ENCODE measurements at regions not wholly inside any gene's neighbourhood (a gene's known extent, or its start where the extent isn't known, plus 50 kb on each side); places are given as distances from the start of the nearest gene placed in this dataset.

DNA sequence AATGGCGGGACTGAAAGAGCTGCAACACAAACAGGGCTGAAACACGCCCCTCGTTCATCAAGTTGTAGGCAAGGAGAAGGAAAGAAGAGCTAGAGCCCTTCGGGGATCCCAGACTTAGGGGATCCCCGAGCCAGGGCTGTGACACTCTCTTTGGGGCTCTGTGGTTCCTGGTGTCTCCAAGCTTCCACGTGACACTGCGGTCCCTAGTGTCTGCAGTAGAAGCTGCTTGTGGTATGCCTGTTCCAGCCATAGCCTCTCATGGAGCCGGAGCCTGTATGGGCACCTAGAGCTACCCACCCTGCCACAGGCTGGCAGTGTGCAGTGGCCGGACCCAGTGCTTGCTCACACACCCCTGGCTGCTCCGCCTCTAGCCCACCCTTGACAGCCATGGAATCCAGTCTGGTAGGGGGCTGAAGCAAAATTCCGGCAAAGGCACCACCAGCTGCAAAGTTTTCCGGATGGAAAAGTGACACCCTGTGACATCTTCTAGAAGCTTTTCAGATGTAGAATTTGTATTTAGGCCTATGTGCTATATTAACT, 1439.6 kb upstream of the ACO1 start:
- H3K27me3 Mint-ChIP-seq = no peaks in the 10 kb centered on the region
- no peak overlapping the region for H3K27ac Mint-ChIP-seq
- DNase-seq (no peak), ATAC-seq (no peak)
- peaks cover 10 to 15% of the 10 kb centered on the region in 2 donors for H3K9me3 Mint-ChIP-seq
- no peak overlapping the region for H3K4me3 Mint-ChIP-seq
- H3K4me1 Mint-ChIP-seq = no peaks in the 10 kb centered on the region

DNA sequence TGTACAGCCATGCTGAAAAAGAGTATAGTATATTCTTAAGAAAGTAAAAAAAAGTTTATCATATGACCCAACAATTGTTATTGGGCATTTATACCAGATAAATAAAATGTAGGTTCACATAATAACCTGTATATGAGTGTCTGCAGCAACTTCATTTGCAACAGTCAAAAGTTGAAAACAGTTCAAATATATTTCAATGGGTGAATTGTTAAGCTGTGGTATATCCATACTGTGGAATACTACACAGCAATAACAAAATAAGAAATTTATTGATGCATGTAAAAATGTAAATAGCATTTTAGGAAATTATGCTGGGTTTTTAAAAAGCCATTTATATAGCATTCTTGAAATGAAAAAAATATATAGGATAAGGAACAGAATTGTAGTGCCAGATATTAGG, 1420.1 kb upstream of the ACO1 start:
- H3K9me3 Mint-ChIP-seq = no peaks in the 10 kb centered on the region
- no peak overlapping the region for H3K27ac Mint-ChIP-seq
- H3K4me3 Mint-ChIP-seq = no peak overlapping the region
- H3K27me3 Mint-ChIP-seq = no peaks in the 10 kb centered on the region
- ATAC-seq = no peak
- no peaks in the 10 kb centered on the region for H3K4me1 Mint-ChIP-seq
- DNase-seq = no peak

DNA sequence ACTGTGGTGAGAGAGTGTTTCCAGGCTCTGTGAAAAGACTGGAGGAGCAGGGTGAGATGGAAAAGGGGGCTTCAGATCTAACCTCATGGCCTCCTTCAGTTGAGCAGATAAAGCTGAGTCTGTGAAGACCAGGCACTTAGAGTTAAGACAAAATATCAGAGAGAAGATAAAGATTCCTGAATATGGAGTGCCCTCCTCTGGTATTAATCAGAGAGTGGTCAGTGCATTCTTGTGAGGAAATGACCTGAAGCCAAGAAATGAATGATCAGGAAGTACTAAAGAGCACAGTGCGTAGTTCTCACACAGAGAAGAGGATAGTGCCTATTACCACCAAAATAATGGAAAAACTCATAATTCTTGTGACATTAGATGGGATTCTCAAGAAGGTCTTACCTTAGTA, 1417.0 kb upstream of the ACO1 start:
- DNase-seq (no peak), ATAC-seq (no peak)
- no peak overlapping the region for H3K4me3 Mint-ChIP-seq
- H3K27me3 Mint-ChIP-seq = no peaks in the 10 kb centered on the region
- no peaks in the 10 kb centered on the region for H3K4me1 Mint-ChIP-seq
- no peaks in the 10 kb centered on the region for H3K9me3 Mint-ChIP-seq
- no peak overlapping the region for H3K27ac Mint-ChIP-seq

DNA sequence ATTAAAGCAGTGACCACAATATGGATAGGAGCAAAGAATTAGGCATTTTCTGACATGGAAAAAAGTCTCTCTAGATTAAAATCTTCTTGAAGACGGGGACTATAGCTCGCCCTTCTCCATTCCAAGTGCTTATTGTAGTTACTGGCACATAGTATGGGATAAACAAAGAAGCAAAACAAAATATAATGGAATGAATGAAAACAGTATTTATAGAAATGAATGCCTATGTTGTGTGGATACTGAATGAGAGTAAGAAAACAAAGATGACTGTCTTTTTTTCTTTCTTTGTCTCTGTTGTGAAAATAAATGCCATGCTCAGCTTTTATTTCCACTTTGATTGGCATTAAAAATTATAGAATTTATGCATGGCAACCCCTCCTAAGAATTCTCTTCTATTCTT, 1414.3 kb upstream of the ACO1 start:
- ATAC-seq = no peak
- H3K9me3 Mint-ChIP-seq = no peaks in the 10 kb centered on the region
- no peak for DNase-seq
- no peaks in the 10 kb centered on the region for H3K4me1 Mint-ChIP-seq
- no peaks in the 10 kb centered on the region for H3K27me3 Mint-ChIP-seq
- no peak overlapping the region for H3K4me3 Mint-ChIP-seq
- H3K27ac Mint-ChIP-seq = no peak overlapping the region

DNA sequence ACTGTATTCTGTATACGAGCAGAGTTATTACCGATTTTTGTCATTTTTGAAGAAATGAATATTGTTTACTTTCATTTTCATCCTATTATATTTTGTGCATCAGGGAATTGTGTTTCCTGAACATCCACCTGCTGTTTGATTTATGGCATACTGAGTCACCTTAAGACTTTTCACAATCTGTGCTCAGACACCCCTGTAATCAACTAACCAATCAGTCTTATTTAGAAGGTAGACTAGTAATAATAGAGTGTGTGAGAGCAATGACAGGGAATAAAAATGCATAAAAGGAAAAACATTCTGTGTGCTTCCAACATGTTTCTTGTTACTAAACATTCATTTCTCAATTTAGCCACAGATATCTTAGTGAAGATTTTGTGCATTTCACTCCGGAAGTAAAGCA, 1413.6 kb upstream of the ACO1 start:
- H3K9me3 Mint-ChIP-seq = no peaks in the 10 kb centered on the region
- no peak overlapping the region for H3K4me3 Mint-ChIP-seq
- ATAC-seq (no peak), DNase-seq (no peak)
- H3K27me3 Mint-ChIP-seq = no peaks in the 10 kb centered on the region
- H3K27ac Mint-ChIP-seq = no peak overlapping the region
- no peaks in the 10 kb centered on the region for H3K4me1 Mint-ChIP-seq

DNA sequence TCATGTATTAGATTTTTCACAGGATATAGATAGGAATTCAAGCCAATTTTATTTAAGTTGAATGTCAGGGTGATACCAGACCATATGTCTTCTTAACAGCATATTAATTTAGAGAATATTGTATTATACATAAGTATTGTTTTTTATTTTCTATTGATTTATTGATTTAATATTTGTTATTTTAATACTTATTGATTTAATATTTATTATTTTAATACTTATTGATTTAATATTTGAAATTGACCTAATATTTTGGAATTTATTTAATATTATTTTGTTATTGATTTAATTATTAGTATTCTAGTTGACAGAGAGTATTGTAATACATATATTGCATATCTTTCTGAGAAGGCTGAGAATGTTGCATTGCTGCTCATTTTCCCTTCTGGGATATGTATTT, 1411.8 kb upstream of the ACO1 start:
- Mint-ChIP-seq H3K4me3 (no peak overlapping the region), H3K4me1 (no peaks in the 10 kb centered on the region), H3K9me3 (no peaks in the 10 kb centered on the region), H3K27me3 (no peaks in the 10 kb centered on the region), H3K27ac (no peak overlapping the region)
- DNase-seq (no peak), ATAC-seq (no peak)

DNA sequence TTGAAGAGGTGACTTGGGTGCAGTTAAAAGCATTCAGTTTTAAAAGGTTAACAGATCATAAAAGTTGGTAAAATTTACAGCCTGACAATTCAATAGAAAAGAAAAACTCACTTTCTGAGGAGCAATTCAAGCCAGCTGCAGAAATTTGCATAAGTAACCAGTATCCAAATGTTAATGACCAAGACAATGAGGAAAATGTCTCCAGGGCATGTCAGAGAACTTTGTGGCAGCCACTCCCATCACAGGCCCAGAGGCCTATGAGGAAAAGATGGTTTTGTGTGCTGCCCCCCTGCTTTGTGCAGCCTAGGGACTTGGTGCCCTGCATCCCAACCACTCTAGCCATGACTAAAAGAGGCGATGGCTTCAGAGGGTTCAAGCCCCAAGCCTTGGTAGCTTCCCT, 1406.5 kb upstream of the ACO1 start:
- Mint-ChIP-seq H3K4me1 (no peaks in the 10 kb centered on the region), H3K4me3 (no peak overlapping the region), H3K27me3 (peaks cover 7% of the 10 kb centered on the region), H3K9me3 (peaks cover 4 to 12% of the 10 kb centered on the region in 2 donors), H3K27ac (no peak overlapping the region)
- ATAC-seq (no peak), DNase-seq (no peak)

DNA sequence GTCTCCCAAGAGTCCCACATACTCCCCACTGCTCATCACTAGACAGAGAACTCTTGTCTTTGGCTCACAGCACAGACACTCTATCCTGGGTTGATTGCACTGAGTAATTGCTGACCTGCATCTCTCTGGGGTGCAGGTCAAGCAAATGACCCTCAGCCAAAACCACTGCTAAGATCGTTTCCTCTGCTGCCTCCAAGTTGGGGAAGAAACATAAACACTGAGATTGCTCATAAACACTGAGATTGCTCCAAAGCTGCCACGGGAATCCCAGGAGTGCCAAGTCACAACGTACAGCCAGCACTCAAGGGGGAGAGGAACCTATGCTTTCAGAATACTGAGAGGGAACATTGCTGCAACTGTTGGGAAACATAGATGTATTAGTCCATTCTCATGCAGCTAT, 1402.1 kb upstream of the ACO1 start:
- ATAC-seq (no peak), DNase-seq (no peak)
- Mint-ChIP-seq H3K4me1 (no peaks in the 10 kb centered on the region), H3K27ac (no peak overlapping the region), H3K9me3 (peaks cover 4 to 15% of the 10 kb centered on the region in 2 donors), H3K27me3 (peaks cover 7% of the 10 kb centered on the region), H3K4me3 (no peak overlapping the region)

DNA sequence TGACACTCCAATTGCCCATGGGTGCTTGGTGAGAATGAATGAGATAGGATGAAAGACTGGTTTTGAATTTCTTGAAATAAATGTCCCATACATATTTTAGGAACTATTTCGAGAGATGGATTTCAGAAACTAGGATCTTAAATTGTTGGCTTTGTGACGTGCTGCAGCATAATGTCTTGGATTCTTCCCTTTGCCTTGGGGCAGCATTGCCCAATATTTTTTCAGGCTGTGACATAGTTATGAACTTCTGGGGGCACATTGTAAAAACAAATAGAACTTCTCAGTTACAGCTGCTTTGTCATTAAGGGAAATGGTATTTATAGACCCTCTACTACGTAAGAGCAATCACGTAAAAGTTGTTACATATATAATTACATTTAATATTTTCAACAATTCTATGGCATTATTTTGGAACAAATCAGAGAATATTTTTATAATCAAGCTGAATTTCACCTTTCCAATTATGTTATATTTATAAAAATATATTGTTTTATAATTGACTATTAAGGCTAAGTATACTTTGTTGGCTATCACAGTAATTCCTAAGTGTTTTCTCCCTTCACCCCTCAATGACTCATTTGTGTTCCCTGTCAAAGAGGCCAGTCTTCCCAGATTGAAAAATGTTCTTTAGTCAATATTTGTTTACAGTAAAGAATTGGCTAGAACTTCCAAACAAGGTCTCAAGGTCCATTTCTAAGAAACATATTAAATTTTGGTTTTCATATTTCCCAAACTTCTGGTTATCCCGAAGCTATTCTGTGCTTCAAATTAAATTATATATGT, 1388.3 kb upstream of the ACO1 start:
- Mint-ChIP-seq H3K4me3 (no peak overlapping the region), H3K27me3 (no peaks in the 10 kb centered on the region), H3K4me1 (no peaks in the 10 kb centered on the region), H3K27ac (no peak overlapping the region), H3K9me3 (no peaks in the 10 kb centered on the region)
- DNase-seq (no peak), ATAC-seq (no peak)

DNA sequence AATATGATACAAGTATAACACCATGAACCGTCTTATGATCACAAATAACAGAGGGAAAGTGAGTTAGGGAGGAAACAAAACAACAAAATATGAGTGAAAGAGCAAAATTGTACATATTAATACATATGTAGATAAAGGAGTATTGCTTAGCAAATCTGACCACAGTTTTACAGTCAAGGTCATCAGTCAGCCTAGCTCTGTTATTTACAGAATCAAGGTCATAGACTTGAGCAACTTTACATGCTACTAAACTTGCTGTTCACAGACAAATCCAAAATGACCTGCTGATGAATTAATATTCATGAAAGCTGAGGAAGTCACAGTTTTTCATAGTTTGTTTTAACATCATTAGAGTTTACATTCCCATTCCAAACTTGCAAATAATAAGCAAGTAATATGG, 1387.7 kb upstream of the ACO1 start:
- Mint-ChIP-seq H3K27ac (no peak overlapping the region), H3K9me3 (peaks cover 0 to 3% of the 10 kb centered on the region in 2 donors), H3K27me3 (no peaks in the 10 kb centered on the region), H3K4me3 (no peak overlapping the region), H3K4me1 (no peaks in the 10 kb centered on the region)
- no peak for DNase-seq
- no peak for ATAC-seq

DNA sequence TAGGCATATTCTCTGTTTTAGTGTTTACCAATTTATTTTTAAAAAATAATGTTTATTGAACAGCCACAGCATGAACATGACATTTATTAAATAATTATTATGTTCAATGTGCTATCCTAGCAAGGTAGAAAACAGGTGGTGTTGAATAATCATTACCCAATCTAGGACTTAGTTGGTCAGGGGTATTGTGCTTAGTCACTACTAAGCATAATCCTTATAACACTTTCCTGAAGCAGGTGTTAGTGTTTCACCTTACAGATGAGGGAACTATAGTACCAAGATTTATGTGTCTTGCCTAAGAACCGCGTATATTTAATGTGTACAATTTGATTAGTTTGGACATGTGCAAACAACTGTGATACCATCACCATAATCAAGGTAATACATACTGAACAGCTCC, 1387.2 kb upstream of the ACO1 start:
- Mint-ChIP-seq H3K27me3 (no peaks in the 10 kb centered on the region), H3K4me3 (no peak overlapping the region), H3K27ac (no peak overlapping the region), H3K9me3 (peaks cover 0 to 8% of the 10 kb centered on the region in 2 donors), H3K4me1 (no peaks in the 10 kb centered on the region)
- ATAC-seq (no peak), DNase-seq (no peak)

DNA sequence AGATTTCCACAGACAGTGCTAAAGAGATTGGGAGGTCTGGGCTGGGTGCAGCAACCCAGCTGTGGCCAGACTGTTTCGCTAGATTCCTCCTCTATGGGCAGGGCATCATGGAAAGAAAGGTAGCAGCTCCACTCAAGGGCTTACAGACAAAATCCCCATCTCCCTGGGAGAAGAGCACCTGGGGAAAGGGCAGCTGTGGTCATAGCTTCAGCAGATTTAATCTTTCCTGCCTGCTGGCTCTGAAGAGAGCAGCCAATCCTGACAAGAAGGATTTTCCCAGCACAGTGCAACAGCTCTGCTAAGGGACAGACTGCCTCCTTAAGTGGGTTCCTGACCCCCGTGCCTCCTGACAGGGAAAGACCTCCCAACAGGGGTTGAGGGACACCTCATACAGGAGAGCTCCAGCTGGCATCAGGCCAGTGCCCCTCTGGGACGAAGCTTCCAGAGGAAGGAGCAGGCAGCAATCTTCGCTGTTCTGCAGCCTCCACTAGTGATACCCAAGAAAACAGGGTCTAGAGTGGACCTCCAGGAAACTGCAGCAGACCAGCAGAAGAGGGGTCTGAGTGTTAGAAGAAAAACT, 1379.3 kb upstream of the ACO1 start:
- ATAC-seq (no peak), DNase-seq (no peak)
- H3K27ac Mint-ChIP-seq = no peak overlapping the region
- H3K27me3 Mint-ChIP-seq = no peaks in the 10 kb centered on the region
- no peak overlapping the region for H3K4me3 Mint-ChIP-seq
- peaks cover 0 to 13% of the 10 kb centered on the region in 2 donors for H3K9me3 Mint-ChIP-seq
- no peaks in the 10 kb centered on the region for H3K4me1 Mint-ChIP-seq

DNA sequence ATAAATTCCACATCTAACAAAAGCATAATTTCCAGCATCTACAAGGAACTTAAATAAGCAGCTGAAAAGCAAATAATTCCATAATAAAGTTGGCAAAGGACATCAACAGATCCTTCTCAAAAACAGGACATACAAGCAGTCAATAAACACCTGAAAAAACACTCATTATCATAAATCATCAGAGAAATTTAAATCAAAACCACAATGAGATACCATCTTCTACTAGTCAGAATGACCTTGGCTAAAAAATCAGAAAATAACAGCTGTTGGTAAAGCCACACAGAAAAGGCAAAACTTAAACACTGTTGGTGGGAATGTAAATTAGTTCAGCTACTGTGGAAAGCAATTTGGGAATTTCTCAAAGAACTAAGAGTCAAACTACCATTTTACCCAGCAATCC, 1371.1 kb upstream of the ACO1 start:
- no peak for ATAC-seq
- DNase-seq = no peak
- H3K9me3 Mint-ChIP-seq = no peaks in the 10 kb centered on the region
- no peaks in the 10 kb centered on the region for H3K27me3 Mint-ChIP-seq
- no peaks in the 10 kb centered on the region for H3K4me1 Mint-ChIP-seq
- H3K4me3 Mint-ChIP-seq = no peak overlapping the region
- no peak overlapping the region for H3K27ac Mint-ChIP-seq

DNA sequence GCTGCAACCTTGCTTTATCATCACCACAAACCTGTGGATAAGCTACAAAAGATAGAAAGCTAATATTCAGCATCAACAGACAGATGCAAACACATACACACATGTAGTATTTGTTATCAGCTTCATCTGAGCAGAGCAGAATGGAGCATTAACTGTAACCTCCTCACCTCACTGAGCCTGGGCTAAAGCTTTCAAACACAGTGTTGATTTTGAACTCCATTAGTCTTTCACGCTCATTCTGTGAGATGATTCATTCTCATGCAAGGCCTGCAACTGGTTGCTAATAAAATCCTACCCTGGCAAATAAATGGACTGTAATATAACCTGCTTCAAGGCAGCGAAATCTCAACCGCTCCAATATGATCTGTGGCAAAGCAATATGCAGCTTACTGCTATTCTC, 1360.6 kb upstream of the ACO1 start:
- DNase-seq (no peak), ATAC-seq (no peak)
- H3K27ac Mint-ChIP-seq = no peak overlapping the region
- H3K9me3 Mint-ChIP-seq = no peaks in the 10 kb centered on the region
- H3K4me1 Mint-ChIP-seq = no peaks in the 10 kb centered on the region
- H3K4me3 Mint-ChIP-seq = no peak overlapping the region
- no peaks in the 10 kb centered on the region for H3K27me3 Mint-ChIP-seq

DNA sequence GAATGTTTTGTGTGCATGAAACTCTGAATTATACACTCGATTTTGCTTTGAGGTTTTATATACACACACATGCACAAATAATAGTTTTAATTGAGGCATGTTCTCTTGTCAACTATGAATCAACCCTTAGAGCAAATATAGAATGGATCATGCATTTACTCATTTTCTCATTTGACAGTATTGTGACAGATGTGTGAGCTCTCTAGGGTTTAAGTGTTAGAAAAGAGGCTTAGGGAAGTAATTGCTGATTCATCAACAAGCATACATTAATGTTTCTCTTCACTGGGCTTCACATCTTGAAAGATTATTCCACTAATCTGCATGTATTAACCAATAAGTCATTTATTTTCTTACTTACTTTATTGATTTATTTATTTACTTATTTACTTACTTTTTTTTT, 1356.8 kb upstream of the ACO1 start:
- no peak for DNase-seq
- H3K27me3 Mint-ChIP-seq = no peaks in the 10 kb centered on the region
- H3K27ac Mint-ChIP-seq = no peak overlapping the region
- H3K4me1 Mint-ChIP-seq = peaks cover 6% of the 10 kb centered on the region
- H3K9me3 Mint-ChIP-seq = no peaks in the 10 kb centered on the region
- no peak overlapping the region for H3K4me3 Mint-ChIP-seq
- ATAC-seq = no peak

DNA sequence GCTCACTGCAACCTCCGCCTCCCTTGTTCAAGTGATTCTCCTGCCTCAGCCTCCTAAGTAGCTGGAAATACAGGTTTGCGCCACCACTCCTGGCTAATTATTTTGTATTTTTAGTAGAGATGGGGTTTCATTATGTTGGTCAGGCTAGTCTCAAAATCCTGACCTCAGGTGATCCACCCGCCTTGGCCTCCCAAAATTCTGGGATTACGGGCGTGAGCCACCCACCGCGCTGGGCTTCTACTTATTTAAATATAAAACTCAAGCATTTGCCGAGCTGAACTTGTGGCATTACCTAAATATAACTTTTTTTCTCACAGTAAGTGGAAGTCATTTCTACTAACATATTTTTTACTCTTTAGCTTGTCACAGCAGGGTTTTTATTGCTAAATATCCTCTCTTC, 1356.3 kb upstream of the ACO1 start:
- ATAC-seq (no peak), DNase-seq (no peak)
- Mint-ChIP-seq H3K27me3 (no peaks in the 10 kb centered on the region), H3K9me3 (no peaks in the 10 kb centered on the region), H3K4me1 (peaks cover 6% of the 10 kb centered on the region), H3K4me3 (no peak overlapping the region), H3K27ac (no peak overlapping the region)

All from stimulated activated naive CD8-positive, alpha-beta T cell treated with anti-CD3 and anti-CD28 coated beads, Interleukin-15, amount 100 ng/mL, for 72 hours (primary cell).